GM20000 (cell line): ENCODE measurements at regions not wholly inside any gene's neighbourhood (a gene's known extent, or its start where the extent isn't known, plus 50 kb on each side); places are given as distances from the start of the nearest gene placed in this dataset.
"Not testable (repeated sequence)": the region's sequence is repeated elsewhere in the genome, so short reads cannot be mapped to it uniquely, and the experiment has no call there.

Experiments used
- DNase-seq: peaks from one replicate; pipeline ENCODE4 v3.0.0; 2012; ENCODE audit warnings: low spot score
- CTCF ChIP-seq: IDR thresholded peaks from 2 replicates; pipeline ENCODE4 v1.5.1; 2012; ENCODE audit warnings: mild to moderate bottlenecking, control low read depth; ENCODE audit errors: extremely low read depth, missing control alignments

GRCh38 chr12:75756111-75756510, 244.7 kb upstream of the KRR1 start:
- TF ChIP-seq CTCF, result no peak
- DNase-seq, result no peak

- no peak for TF ChIP-seq CTCF
- no peak for DNase-seq
Observed at GRCh38 chr12:75754698-75755097, 243.3 kb upstream of the KRR1 start.

GRCh38 chr12:75754141-75754540, 242.7 kb upstream of the KRR1 start:
- no peak for DNase-seq
- TF ChIP-seq CTCF, result no peak

GRCh38 chr12:75751769-75752471, 240.5 kb upstream of the KRR1 start:
- DNase-seq, result no peak
- no peak for TF ChIP-seq CTCF

- DNase-seq, result no peak
- TF ChIP-seq CTCF, result no peak
Observed at GRCh38 chr12:75750716-75751306, 239.4 kb upstream of the KRR1 start.

- DNase-seq, result not testable (repeated sequence)
Observed at GRCh38 chr12:75748990-75749389, 237.6 kb upstream of the KRR1 start.

GRCh38 chr12:75748136-75748535, 236.7 kb upstream of the KRR1 start:
- TF ChIP-seq CTCF, result no peak
- no peak for DNase-seq

GRCh38 chr12:75747572-75748021, 236.2 kb upstream of the KRR1 start:
- no peak for TF ChIP-seq CTCF
- DNase-seq, result no peak
